Small intestine (tissue), 7 donors: ENCODE measurements at regions not wholly inside any gene's neighbourhood (a gene's known extent, or its start where the extent isn't known, plus 50 kb on each side); places are given as distances from the start of the nearest gene placed in this dataset.
"Not testable (repeated sequence)": the region's sequence is repeated elsewhere in the genome, so short reads cannot be mapped to it uniquely, and the experiment has no call there.

Source experiments
- DNase-seq, 2 donors: peaks; one replicate each; pipeline versions ENCODE4 v3.0.0 to v3.0.0-alpha.2; 2013
- FAIRE-seq: peaks from 2 replicates; lab custom pipeline; 2012; peaks lifted over from hg19 to GRCh38; lab: Jason Lieb, UNC
- H3K27ac ChIP-seq, 3 donors: one replicate each; pipeline ENCODE4 v1.5.1; 2013; ENCODE audit warnings: low read length in 2 of 3, mild to moderate bottlenecking in 2 of 3, control low read depth in 1 of 3, inconsistent platforms in 1 of 3, low read depth in 1 of 3, moderate library complexity in 1 of 3
- H3K27me3 ChIP-seq, 3 donors: one replicate each; pipeline ENCODE4 v1.6.1; 2013; ENCODE audit warnings: low read length in 3 of 3, inconsistent platforms in 1 of 3; ENCODE audit not compliant: control insufficient read depth in 3 of 3, insufficient read depth in 3 of 3
- H3K36me3 ChIP-seq, 3 donors: one replicate each; pipeline ENCODE4 v1.6.1; 2013; ENCODE audit warnings: low read length in 3 of 3, inconsistent platforms in 1 of 3, low read depth in 1 of 3, mild to moderate bottlenecking in 1 of 3, moderate library complexity in 1 of 3; ENCODE audit not compliant: control insufficient read depth in 3 of 3, insufficient read depth in 2 of 3
- H3K4me1 ChIP-seq, 3 donors: one replicate each; pipeline ENCODE4 v1.6.1; 2013; ENCODE audit warnings: low read length in 2 of 3, inconsistent platforms in 1 of 3, low read depth in 1 of 3, mild to moderate bottlenecking in 1 of 3, moderate library complexity in 1 of 3; ENCODE audit not compliant: control insufficient read depth in 3 of 3, insufficient read depth in 2 of 3
- H3K4me3 ChIP-seq, 3 donors: one replicate each; pipeline ENCODE4 v1.5.1; 2013; ENCODE audit warnings: low read length in 3 of 3, control low read depth in 1 of 3, inconsistent platforms in 1 of 3, low read depth in 1 of 3, mild to moderate bottlenecking in 1 of 3, moderate library complexity in 1 of 3
- H3K9me3 ChIP-seq, 2 donors: one replicate each; pipeline ENCODE4 v1.6.1; 2013; ENCODE audit warnings: low read depth in 1 of 2, low read length in 1 of 2; ENCODE audit not compliant: control insufficient read depth in 2 of 2, insufficient read depth in 1 of 2
- WGBS, 3 donors: extraction: QIAGEN DNeasy Blood & Tissue Kit; methylation state at CpG; one replicate each; pipeline ENCODE4 v1.1.7; 2013; 5-methylcytosine and 5-hydroxymethylcytosine counted together
- donor health status: healthy with polysubstance abuse.
- donor health status: control.
- donor health status: control.
- donor health status: Bipolar disorder and iron deficiency.
- donor health status: healthy.

GRCh38 chr7:45417735-45418134 is 156.4 kb upstream of the ADCY1 start:
- FAIRE-seq: no peak
- no peaks in the 10 kb centered on the region for H3K4me1 ChIP-seq
- H3K4me3 ChIP-seq: no peak overlapping the region

GRCh38 chr7:45420843-45421495 is 153.2 kb upstream of the ADCY1 start:
- Histone ChIP-seq H3K27me3 (peaks cover 0 to 2% (median 0%) of the 10 kb centered on the region in 3 donors), H3K4me3 (no peak overlapping the region), H3K9me3 (no peaks in the 10 kb centered on the region), H3K27ac (no peak overlapping the region), H3K4me1 (no peaks in the 10 kb centered on the region), H3K36me3 (no peaks in the 10 kb centered on the region)
- FAIRE-seq (no peak), DNase-seq (no peak)
- WGBS, 3 donors: 25 to 41% (median 25%) methylated on average over 3 of the region's 3 CpGs

More at GRCh38 chr7:45417735-45418134, 156.4 kb upstream of the ADCY1 start:
- DNase-seq: no peak
- Histone ChIP-seq H3K9me3 (peaks cover 0 to under 1% of the 10 kb centered on the region in 2 donors), H3K27ac (no peak overlapping the region), H3K36me3 (no peaks in the 10 kb centered on the region), H3K27me3 (no peaks in the 10 kb centered on the region)
- 80 to 87% (median 85%) methylated on average over 3 of the region's 3 CpGs for WGBS, 3 donors

DNA sequence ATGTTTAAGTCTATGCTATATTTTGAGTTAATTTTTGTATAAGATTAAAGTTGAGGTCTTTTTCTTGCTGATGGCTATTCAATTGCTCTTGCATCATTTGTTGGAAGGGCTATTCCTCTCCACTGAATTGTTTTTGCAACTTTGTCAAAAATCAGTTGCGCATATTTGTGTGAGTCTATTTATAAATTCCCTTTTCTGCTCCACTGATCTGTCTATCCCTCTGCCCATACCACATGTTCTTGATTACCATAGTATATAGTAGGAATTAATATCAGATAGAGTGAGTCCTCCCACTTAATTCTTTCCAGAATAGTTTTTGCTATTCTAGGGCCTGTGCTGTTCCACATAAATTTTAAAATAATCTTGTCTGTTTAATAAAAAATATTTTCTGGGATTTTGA is 152.4 kb upstream of the ADCY1 start:
- FAIRE-seq: no peak

DNA sequence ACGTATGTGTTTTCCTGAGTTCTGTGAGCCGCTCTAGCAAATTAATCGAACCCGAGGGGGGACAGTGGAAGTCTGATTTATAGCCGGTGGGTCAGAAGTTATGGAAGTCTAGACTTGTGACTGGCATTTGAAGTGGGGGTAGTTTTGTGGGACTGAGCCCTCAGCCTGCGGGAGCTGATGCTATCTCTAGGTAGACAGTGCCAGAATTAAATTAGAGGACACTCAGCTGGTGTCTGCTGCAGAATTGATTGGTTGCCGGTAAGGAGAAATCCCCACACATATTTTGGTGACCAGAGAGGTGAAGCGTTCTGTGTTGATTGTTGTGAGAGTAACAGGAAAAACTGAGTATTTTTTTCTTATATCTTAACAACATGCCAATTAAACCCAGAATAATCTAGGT is 143.8 kb upstream of the ADCY1 start:
- 87 to 91% (median 88%) methylated on average over 8 of the region's 8 CpGs for WGBS, 3 donors
- no peaks in the 10 kb centered on the region for H3K4me1 ChIP-seq
- H3K36me3 ChIP-seq: no peaks in the 10 kb centered on the region
- H3K27me3 ChIP-seq: no peaks in the 10 kb centered on the region
- FAIRE-seq: no peak
- H3K4me3 ChIP-seq: no peak overlapping the region
- DNase-seq: no peak
- no peaks in the 10 kb centered on the region for H3K9me3 ChIP-seq
- no peak overlapping the region for H3K27ac ChIP-seq

More for the DNA sequence above, 152.4 kb upstream of the ADCY1 start:
- Histone ChIP-seq H3K27me3 (peaks cover 0 to 2% (median 0%) of the 10 kb centered on the region in 3 donors), H3K27ac (no peak overlapping the region), H3K9me3 (no peaks in the 10 kb centered on the region), H3K4me1 (no peaks in the 10 kb centered on the region), H3K4me3 (no peak overlapping the region), H3K36me3 (no peaks in the 10 kb centered on the region)
- 86 to 92% (median 91%) methylated on average over 1 of the region's 1 CpG for WGBS, 3 donors
- DNase-seq: no peak

DNA sequence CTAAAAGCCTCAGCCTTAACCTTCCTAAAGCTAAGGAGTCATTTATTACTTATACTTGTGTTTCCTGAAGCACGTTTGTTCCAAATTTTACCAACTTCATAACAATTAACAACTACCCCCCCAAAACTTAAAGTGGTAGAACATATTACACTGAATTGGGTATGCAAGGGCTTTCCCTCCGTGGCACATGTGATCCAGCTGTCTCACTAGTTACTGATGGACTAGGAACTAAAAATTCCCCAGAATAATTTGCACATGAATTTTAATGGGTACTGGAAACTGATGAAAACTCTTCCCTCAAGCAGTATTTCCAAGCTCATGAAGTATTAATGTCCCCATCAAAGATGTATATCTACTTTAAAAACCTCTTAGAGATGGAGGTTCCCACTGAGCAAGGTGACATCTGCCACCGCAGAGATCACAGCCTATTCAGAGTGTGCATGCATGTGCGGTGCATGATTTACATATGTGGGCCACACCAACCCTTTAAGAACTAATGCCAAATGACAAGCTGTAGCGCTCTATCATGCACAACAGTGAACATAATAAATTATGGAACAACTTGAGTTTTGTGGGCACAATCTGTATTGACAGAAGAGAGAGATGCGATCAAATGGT is 139.9 kb upstream of the ADCY1 start:
- H3K9me3 ChIP-seq: no peaks in the 10 kb centered on the region
- no peak overlapping the region for H3K4me3 ChIP-seq
- no peak for DNase-seq
- H3K27me3 ChIP-seq: no peaks in the 10 kb centered on the region
- no peak for FAIRE-seq
- no peaks in the 10 kb centered on the region for H3K36me3 ChIP-seq
- no peaks in the 10 kb centered on the region for H3K4me1 ChIP-seq
- no peak overlapping the region for H3K27ac ChIP-seq
- 73 to 78% (median 75%) methylated on average over 6 of the region's 6 CpGs for WGBS, 3 donors

- Histone ChIP-seq H3K4me3 (no peak overlapping the region), H3K27ac (no peak overlapping the region), H3K36me3 (no peaks in the 10 kb centered on the region), H3K27me3 (no peaks in the 10 kb centered on the region), H3K4me1 (no peaks in the 10 kb centered on the region), H3K9me3 (no peaks in the 10 kb centered on the region)
- FAIRE-seq (no peak), DNase-seq (no peak)
- 79 to 85% (median 81%) methylated on average over 3 of the region's 3 CpGs for WGBS, 3 donors
Measured at GRCh38 chr7:45435131-45435530, 139.0 kb upstream of the ADCY1 start.

- no peaks in the 10 kb centered on the region for H3K36me3 ChIP-seq
- no peaks in the 10 kb centered on the region for H3K4me1 ChIP-seq
- H3K27me3 ChIP-seq: no peaks in the 10 kb centered on the region
- WGBS, 3 donors: 78 to 84% (median 82%) methylated on average over 1 of the region's 1 CpG
- no peak overlapping the region for H3K4me3 ChIP-seq
- FAIRE-seq: no peak
- H3K27ac ChIP-seq: no peak overlapping the region
- H3K9me3 ChIP-seq: no peaks in the 10 kb centered on the region
- DNase-seq: no peak
Measured at GRCh38 chr7:45435846-45436245, 138.3 kb upstream of the ADCY1 start.

- H3K27me3 ChIP-seq, DNase-seq, H3K27ac ChIP-seq, H3K9me3 ChIP-seq, FAIRE-seq, H3K36me3 ChIP-seq, H3K4me3 ChIP-seq, H3K4me1 ChIP-seq: not testable (repeated sequence)
- WGBS, 3 donors: 85 to 86% (median 85%) methylated on average over 1 of the region's 1 CpG
Measured at GRCh38 chr7:45440776-45441175, 133.4 kb upstream of the ADCY1 start.
